Naive thymus-derived CD4-positive, alpha-beta T cell (primary cell): ENCODE measurements at regions not wholly inside any gene's neighbourhood (a gene's known extent, or its start where the extent isn't known, plus 50 kb on each side); places are given as distances from the start of the nearest gene placed in this dataset.

Source experiments
- ATAC-seq: fragments of 150-1000 bp; cut with Tn5 transposase; 2 replicates; pipeline ENCODE4 v1.10.0; 2021; ENCODE audit warnings: mild to moderate bottlenecking, moderate library complexity
- CTCF ChIA-PET: fragments of 350-600 bp; sonication (Branson Sonifier 250); formaldehyde crosslinking; loops from one replicate; lab custom pipeline; 2021; ENCODE audit warnings: antibody characterized with exemption; lab: Charles Lee
- POLR2A ChIA-PET: fragments of 350-600 bp; sonication (Branson Sonifier 250); formaldehyde crosslinking; loops from one replicate; lab custom pipeline; 2021; ENCODE audit warnings: antibody characterized with exemption, inconsistent platforms; lab: Charles Lee
- DNase-seq, 9 donors: peaks; one replicate each; pipeline versions ENCODE4 v3.0.0 to v3.0.0-alpha.2; 2020 to 2022; ENCODE audit warnings: mixed read lengths in 1 of 9
- H3K27ac ChIP-seq: one replicate; pipeline ENCODE4 v1.7.0; 2013; ENCODE audit warnings: mild to moderate bottlenecking, low read depth, low read length, moderate library complexity
- H3K27me3 ChIP-seq, 2 donors: one replicate each; pipeline ENCODE4 v1.7.0; 2013; ENCODE audit warnings: low read length in 2 of 2, mild to moderate bottlenecking in 2 of 2, moderate library complexity in 2 of 2; ENCODE audit not compliant: control insufficient read depth in 2 of 2, insufficient read depth in 2 of 2
- H3K36me3 ChIP-seq, 3 experiments: 1 replicate in 2 of 3; 2 replicates in 1 of 3; pipeline ENCODE4 v1.7.0; 2013; ENCODE audit warnings: low read length in 3 of 3, mild to moderate bottlenecking in 3 of 3, moderate library complexity in 1 of 3; ENCODE audit not compliant: insufficient read depth in 3 of 3, control insufficient read depth in 2 of 3
- H3K4me1 ChIP-seq, 2 donors: one replicate each; pipeline ENCODE4 v1.7.0; 2013; ENCODE audit warnings: low read length in 2 of 2, mild to moderate bottlenecking in 2 of 2, moderate library complexity in 1 of 2; ENCODE audit not compliant: control insufficient read depth in 2 of 2, insufficient read depth in 2 of 2
- H3K4me3 ChIP-seq: 2 replicates; pipeline ENCODE4 v1.7.0; 2013; ENCODE audit warnings: mild to moderate bottlenecking, low read length
- H3K9me3 ChIP-seq, 3 experiments: 1 replicate in 2 of 3; 2 replicates in 1 of 3; pipeline ENCODE4 v1.7.0; 2013; ENCODE audit warnings: low read length in 3 of 3; ENCODE audit not compliant: control insufficient read depth in 2 of 3
- H3K27ac Mint-ChIP-seq, 9 donors: one replicate each; pipeline ENCODE4 v1.8.0; 2020 to 2022; ENCODE audit warnings: mixed read lengths in 9 of 9, mild to moderate bottlenecking in 8 of 9, moderate library complexity in 5 of 9, inconsistent platforms in 2 of 9
- H3K27me3 Mint-ChIP-seq, 5 donors: one replicate each; pipeline ENCODE4 v1.8.0; 2021 to 2022; ENCODE audit warnings: mixed read lengths in 5 of 5, mild to moderate bottlenecking in 1 of 5
- H3K36me3 Mint-ChIP-seq, 5 donors: one replicate each; pipeline ENCODE4 v1.8.0; 2020 to 2022; ENCODE audit warnings: mixed read lengths in 5 of 5, mild to moderate bottlenecking in 3 of 5, inconsistent platforms in 1 of 5
- H3K4me1 Mint-ChIP-seq, 7 donors: one replicate each; pipeline ENCODE4 v1.8.0; 2020 to 2022; ENCODE audit warnings: mixed read lengths in 7 of 7, mild to moderate bottlenecking in 3 of 7, inconsistent platforms in 1 of 7
- H3K4me3 Mint-ChIP-seq, 10 donors: one replicate each; pipeline ENCODE4 v1.8.0; 2020 to 2022; ENCODE audit warnings: mild to moderate bottlenecking in 10 of 10, mixed read lengths in 10 of 10, moderate library complexity in 6 of 10, inconsistent platforms in 2 of 10
- H3K9me3 Mint-ChIP-seq, 11 donors: one replicate each; pipeline ENCODE4 v1.8.0; 2020 to 2022; ENCODE audit warnings: mixed read lengths in 11 of 11, mild to moderate bottlenecking in 4 of 11, inconsistent platforms in 1 of 11, moderate library complexity in 1 of 11
- intact Hi-C, 2 donors: fragments of 100-400 bp; cut with micrococcal nuclease; formaldehyde crosslinking; loops; one replicate each; pipeline ENCODE4 v1.15.1; 2023

DNA sequence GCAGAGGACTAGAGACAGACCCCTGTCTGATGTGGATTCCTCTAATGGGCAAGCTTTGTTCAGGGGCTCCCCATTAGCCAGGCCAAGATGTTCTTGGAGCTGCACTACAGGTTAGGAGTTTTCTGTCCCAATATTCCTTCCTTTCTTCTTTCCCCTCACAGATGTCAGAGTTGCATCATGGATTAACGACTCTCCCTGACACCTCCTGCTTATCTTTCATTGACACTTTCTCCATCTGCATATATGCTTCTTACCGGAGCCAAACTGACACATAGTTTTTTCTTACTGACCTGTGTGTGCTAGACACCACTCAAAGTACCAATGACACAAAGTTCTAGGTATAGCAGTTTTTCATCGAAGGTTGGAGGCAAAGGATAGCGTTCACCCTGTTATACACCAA is 228.6 kb upstream of the HCCS start:
- Histone ChIP-seq H3K27me3 (no peaks in the 10 kb centered on the region), H3K27ac (no peak overlapping the region), H3K9me3 (no peaks in the 10 kb centered on the region), H3K4me1 (no peaks in the 10 kb centered on the region), H3K36me3 (no peaks in the 10 kb centered on the region), H3K4me3 (no peak overlapping the region)
- Mint-ChIP-seq H3K27ac (no peak overlapping the region), H3K27me3 (no peaks in the 10 kb centered on the region), H3K4me3 (no peak overlapping the region), H3K4me1 (no peaks in the 10 kb centered on the region), H3K9me3 (peaks cover 0 to 4% (median 0%) of the 10 kb centered on the region in 11 donors), H3K36me3 (peaks cover 0 to 5% (median 0%) of the 10 kb centered on the region in 5 donors)
- ChIA-PET POLR2A (no interaction called here), CTCF (no interaction called here)
- no peak for DNase-seq
- intact Hi-C loops, result no loop called here
- ATAC-seq, result no peak

DNA sequence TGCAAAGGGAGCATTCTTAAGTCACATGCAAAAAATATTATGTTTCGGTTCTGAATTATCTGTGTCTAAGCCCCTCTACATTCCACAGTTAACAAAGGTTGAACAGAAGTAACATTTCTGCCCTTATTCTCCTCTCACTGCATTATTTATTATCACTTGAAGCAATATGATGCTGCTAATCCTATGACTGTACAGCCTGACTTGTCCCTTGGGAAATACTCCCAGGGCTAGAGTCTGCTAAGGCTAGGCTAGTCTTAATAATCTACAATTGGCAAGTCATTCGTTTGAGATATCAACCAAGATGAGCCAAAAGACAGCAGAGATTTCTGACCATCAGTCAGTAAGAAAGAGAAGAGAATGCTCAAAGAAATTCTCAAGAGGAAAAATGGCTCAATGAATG is 226.9 kb upstream of the HCCS start:
- H3K4me1 Mint-ChIP-seq, result no peaks in the 10 kb centered on the region
- CTCF ChIA-PET, result no interaction called here
- no peak overlapping the region for H3K27ac ChIP-seq
- ATAC-seq, result no peak
- H3K4me3 Mint-ChIP-seq, result no peak overlapping the region
- H3K27ac Mint-ChIP-seq, result no peak overlapping the region
- H3K9me3 Mint-ChIP-seq, result peaks cover 0 to 3% (median 0%) of the 10 kb centered on the region in 11 donors
- H3K4me1 ChIP-seq, result no peaks in the 10 kb centered on the region
- H3K36me3 Mint-ChIP-seq, result peaks cover 0 to 5% (median 0%) of the 10 kb centered on the region in 5 donors
- POLR2A ChIA-PET, result no interaction called here
- no peak for DNase-seq
- no peaks in the 10 kb centered on the region for H3K27me3 ChIP-seq
- H3K4me3 ChIP-seq, result no peak overlapping the region
- no peaks in the 10 kb centered on the region for H3K27me3 Mint-ChIP-seq
- intact Hi-C loops, result no loop called here
- no peaks in the 10 kb centered on the region for H3K9me3 ChIP-seq
- H3K36me3 ChIP-seq, result no peaks in the 10 kb centered on the region

DNA sequence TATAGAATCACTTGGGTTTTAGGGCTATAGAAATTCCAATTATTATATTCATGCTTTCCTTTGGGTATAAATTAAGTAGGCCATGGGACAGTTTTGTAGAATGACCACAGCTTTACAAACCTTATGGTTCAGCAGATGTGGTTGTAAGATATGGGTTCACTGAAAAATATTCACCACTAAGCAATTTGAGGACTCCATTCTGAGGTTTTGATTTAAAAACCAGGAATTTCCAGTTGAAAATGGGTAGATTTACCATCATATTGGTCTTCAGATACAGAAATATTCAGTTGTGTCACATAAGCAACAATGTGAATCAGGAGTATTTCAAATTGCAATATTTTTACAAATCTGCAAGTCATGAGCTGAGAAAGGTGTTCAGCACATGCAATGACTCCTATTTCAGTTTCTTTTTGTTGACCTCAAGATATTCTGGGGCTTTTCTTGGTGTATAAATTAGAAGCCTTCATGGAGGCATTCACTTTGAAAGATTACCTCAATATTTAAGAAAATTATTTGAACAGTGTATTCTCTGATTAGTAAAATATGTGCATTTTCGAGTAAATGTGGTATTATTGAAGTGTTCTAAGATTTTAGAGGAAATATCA is 218.4 kb upstream of the HCCS start:
- H3K27me3 ChIP-seq, result no peaks in the 10 kb centered on the region
- Mint-ChIP-seq H3K4me3 (no peak overlapping the region), H3K27me3 (no peaks in the 10 kb centered on the region), H3K4me1 (no peaks in the 10 kb centered on the region), H3K36me3 (no peaks in the 10 kb centered on the region), H3K9me3 (peaks cover 0 to 10% (median 0%) of the 10 kb centered on the region in 11 donors), H3K27ac (no peak overlapping the region)
- ChIA-PET POLR2A (no interaction called here), CTCF (no interaction called here)
- H3K27ac ChIP-seq, result no peak overlapping the region
- intact Hi-C loops, result no loop called here
- no peaks in the 10 kb centered on the region for H3K9me3 ChIP-seq
- DNase-seq (no peak), ATAC-seq (no peak)
- no peaks in the 10 kb centered on the region for H3K4me1 ChIP-seq
- H3K4me3 ChIP-seq, result no peak overlapping the region
- H3K36me3 ChIP-seq, result no peaks in the 10 kb centered on the region

DNA sequence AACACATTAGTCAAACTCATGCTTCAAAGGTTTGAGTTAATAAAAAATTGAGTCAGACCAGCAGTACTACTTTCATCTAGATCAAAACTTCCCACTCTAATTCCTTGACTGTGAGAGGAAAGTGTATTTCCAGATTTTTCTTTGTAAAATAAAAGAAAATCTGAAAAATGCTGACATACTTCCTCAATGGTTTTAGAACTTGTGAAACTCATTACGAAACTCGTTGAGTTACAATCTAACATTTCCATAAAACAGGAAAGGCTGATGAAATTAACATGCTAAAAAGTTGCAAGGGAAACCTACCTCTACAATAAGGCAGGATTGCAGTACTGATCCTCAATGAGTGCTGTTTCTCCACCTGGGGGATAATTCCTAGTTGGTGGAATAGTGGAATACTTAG is 217.8 kb upstream of the HCCS start:
- ATAC-seq (no peak), DNase-seq (no peak)
- Mint-ChIP-seq H3K9me3 (peaks cover 0 to 10% (median 0%) of the 10 kb centered on the region in 11 donors), H3K27ac (no peak overlapping the region), H3K27me3 (no peaks in the 10 kb centered on the region), H3K36me3 (no peaks in the 10 kb centered on the region), H3K4me3 (no peak overlapping the region), H3K4me1 (no peaks in the 10 kb centered on the region)
- Histone ChIP-seq H3K27me3 (no peaks in the 10 kb centered on the region), H3K4me3 (no peak overlapping the region), H3K36me3 (no peaks in the 10 kb centered on the region), H3K9me3 (no peaks in the 10 kb centered on the region), H3K27ac (no peak overlapping the region), H3K4me1 (no peaks in the 10 kb centered on the region)
- ChIA-PET POLR2A (no interaction called here), CTCF (no interaction called here)
- intact Hi-C loops, result no loop called here

DNA sequence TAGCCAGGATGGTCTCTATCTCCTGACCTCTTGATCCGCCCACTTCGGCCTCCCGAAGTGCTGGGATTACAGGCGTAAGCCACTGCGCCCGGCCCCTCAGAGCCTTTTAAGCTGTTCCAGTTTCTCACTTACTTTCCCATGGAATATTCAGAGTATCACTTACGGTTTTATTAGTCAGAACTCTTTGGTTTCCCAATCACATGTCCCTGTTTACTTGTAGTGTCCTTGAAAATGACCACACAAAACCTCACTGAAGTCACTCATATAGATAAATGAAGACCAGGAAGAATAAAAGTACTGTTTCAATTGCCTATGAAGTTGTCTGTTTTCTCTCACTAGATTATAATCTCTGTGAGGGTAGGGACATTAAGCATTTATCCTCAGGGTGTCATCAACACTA is 217.2 kb upstream of the HCCS start:
- H3K27ac ChIP-seq, result no peak overlapping the region
- ATAC-seq, result no peak

DNA sequence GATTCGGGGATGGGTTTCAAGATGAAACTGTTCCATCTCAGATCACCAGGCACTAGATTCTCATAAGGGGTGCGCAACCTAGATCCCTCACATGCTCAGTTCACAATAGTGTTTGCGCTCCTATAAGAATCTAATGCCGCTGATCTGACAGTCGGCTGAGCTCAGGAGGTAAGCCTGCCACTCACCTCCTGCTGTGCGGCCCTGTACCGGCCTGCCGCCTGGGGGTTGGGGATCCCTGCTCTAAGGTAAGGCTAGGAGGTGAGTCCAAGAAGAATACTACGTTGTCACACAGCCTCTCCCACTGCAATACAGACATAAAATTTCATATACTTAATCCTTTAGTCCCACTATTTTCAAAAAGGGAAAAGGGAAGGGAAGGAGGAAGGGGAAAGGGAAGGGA is 213.4 kb upstream of the HCCS start:
- Mint-ChIP-seq H3K36me3 (no peaks in the 10 kb centered on the region), H3K27ac (no peak overlapping the region), H3K27me3 (no peaks in the 10 kb centered on the region), H3K9me3 (peaks cover 0 to 16% (median 0%) of the 10 kb centered on the region in 11 donors), H3K4me1 (no peaks in the 10 kb centered on the region), H3K4me3 (no peak overlapping the region)
- ChIA-PET CTCF (no interaction called here), POLR2A (no interaction called here)
- intact Hi-C loops, result no loop called here
- Histone ChIP-seq H3K27me3 (no peaks in the 10 kb centered on the region), H3K4me1 (no peaks in the 10 kb centered on the region), H3K36me3 (no peaks in the 10 kb centered on the region), H3K27ac (no peak overlapping the region), H3K9me3 (no peaks in the 10 kb centered on the region), H3K4me3 (no peak overlapping the region)
- ATAC-seq (no peak), DNase-seq (no peak)

More for the DNA sequence above, 217.2 kb upstream of the HCCS start:
- Histone ChIP-seq H3K9me3 (no peaks in the 10 kb centered on the region), H3K36me3 (no peaks in the 10 kb centered on the region), H3K27me3 (no peaks in the 10 kb centered on the region), H3K4me1 (no peaks in the 10 kb centered on the region), H3K4me3 (no peak overlapping the region)
- Mint-ChIP-seq H3K27ac (no peak overlapping the region), H3K4me3 (no peak overlapping the region), H3K4me1 (no peaks in the 10 kb centered on the region), H3K36me3 (no peaks in the 10 kb centered on the region), H3K27me3 (no peaks in the 10 kb centered on the region), H3K9me3 (peaks cover 0 to 13% (median 0%) of the 10 kb centered on the region in 11 donors)
- no peak for DNase-seq
- POLR2A ChIA-PET, result no interaction called here
- CTCF ChIA-PET, result no interaction called here
- intact Hi-C loops, result no loop called here

DNA sequence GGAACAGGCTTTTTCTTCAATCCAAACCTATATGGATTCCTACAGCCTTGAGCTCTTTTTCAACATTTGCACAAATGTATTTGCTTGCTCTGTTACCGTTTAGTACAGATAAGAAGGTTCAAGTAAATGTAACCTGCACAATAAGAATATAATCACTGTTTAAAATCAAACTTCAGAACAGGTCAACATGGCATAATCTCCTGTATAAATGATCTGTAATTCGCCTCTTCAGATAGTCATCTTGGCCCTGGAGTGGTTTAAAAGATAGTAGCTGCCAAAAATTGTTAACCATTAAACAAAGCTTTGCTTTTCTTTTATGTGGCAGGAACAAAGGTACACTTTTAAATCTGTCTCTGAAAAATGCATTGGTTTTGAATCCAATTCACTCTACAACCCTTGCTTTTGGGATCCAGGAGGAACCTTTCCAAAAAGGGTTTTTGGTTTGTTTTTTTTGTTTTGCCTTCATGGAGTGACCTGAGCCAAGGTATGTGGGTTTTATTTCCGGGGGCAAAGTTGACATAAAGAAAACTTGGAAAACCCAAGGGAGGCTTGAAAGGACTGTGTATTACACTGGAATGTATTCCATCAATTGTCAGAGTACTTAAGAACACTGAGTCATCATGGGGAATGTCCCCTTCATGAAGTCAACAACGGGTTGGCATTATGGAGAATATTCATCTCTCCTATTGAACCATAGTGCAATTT is 210.4 kb upstream of the HCCS start:
- Mint-ChIP-seq H3K9me3 (peaks cover 0 to 16% (median 2%) of the 10 kb centered on the region in 11 donors), H3K4me1 (no peaks in the 10 kb centered on the region), H3K27me3 (no peaks in the 10 kb centered on the region), H3K27ac (no peak overlapping the region), H3K4me3 (no peak overlapping the region), H3K36me3 (no peaks in the 10 kb centered on the region)
- H3K36me3 ChIP-seq, result no peaks in the 10 kb centered on the region
- H3K4me1 ChIP-seq, result no peaks in the 10 kb centered on the region
- DNase-seq, result no peak
- intact Hi-C loops, result no loop called here
- H3K9me3 ChIP-seq, result no peaks in the 10 kb centered on the region
- H3K27me3 ChIP-seq, result no peaks in the 10 kb centered on the region
- no peak overlapping the region for H3K4me3 ChIP-seq
- no peak for ATAC-seq
- CTCF ChIA-PET, result no interaction called here
- H3K27ac ChIP-seq, result no peak overlapping the region
- POLR2A ChIA-PET, result no interaction called here
